Ishikawa (cell line): ENCODE measurements at regions not wholly inside any gene's neighbourhood (a gene's known extent, or its start where the extent isn't known, plus 50 kb on each side); places are given as distances from the start of the nearest gene placed in this dataset.

Experiments
- CEBPB ChIP-seq: IDR thresholded peaks from 2 replicates; pipeline ENCODE4 v1.6.1; 2012
- CREB1 ChIP-seq: IDR thresholded peaks from 2 replicates; pipeline ENCODE4 v1.6.1; 2012; ENCODE audit warnings: low read depth
- EGR1 ChIP-seq: IDR thresholded peaks from 2 replicates; pipeline ENCODE4 v1.6.1; 2012
- EP300 ChIP-seq: IDR thresholded peaks from 2 replicates; pipeline ENCODE4 v1.6.1; 2012; ENCODE audit warnings: borderline replicate concordance
- FOXM1 ChIP-seq: IDR thresholded peaks from 2 replicates; pipeline ENCODE4 v1.6.1; 2012; ENCODE audit warnings: low read depth, borderline replicate concordance
- NFIC ChIP-seq: IDR thresholded peaks from 2 replicates; pipeline ENCODE4 v1.6.1; 2012
- RAD21 ChIP-seq: IDR thresholded peaks from 2 replicates; pipeline ENCODE4 v1.6.1; 2012; ENCODE audit warnings: low read depth
- TAF1 ChIP-seq: IDR thresholded peaks from 2 replicates; pipeline ENCODE4 v1.6.1; 2012; ENCODE audit warnings: low read depth, mild to moderate bottlenecking
- TCF12 ChIP-seq: IDR thresholded peaks from 2 replicates; pipeline ENCODE4 v1.6.1; 2012; ENCODE audit warnings: low read depth
- TEAD4 ChIP-seq: IDR thresholded peaks from 2 replicates; pipeline ENCODE4 v1.6.1; 2012
- YY1 ChIP-seq: IDR thresholded peaks from 2 replicates; pipeline ENCODE4 v1.6.1; 2012; ENCODE audit warnings: low read depth
- ZBTB7A ChIP-seq: IDR thresholded peaks from 2 replicates; pipeline ENCODE4 v1.6.1; 2012; ENCODE audit warnings: low read depth
- TF ChIP-seq, protein P1 (sequence below): IDR thresholded peaks from 2 replicates; pipeline ENCODE4 v1.6.1; 2012
- TF ChIP-seq, protein P2 (sequence below): IDR thresholded peaks from 2 replicates; pipeline ENCODE4 v1.6.1; 2012; ENCODE audit warnings: low read depth, mild to moderate bottlenecking
- TF ChIP-seq, protein P3 (sequence below): IDR thresholded peaks from 2 replicates; pipeline ENCODE4 v1.6.1; 2012

DNA sequence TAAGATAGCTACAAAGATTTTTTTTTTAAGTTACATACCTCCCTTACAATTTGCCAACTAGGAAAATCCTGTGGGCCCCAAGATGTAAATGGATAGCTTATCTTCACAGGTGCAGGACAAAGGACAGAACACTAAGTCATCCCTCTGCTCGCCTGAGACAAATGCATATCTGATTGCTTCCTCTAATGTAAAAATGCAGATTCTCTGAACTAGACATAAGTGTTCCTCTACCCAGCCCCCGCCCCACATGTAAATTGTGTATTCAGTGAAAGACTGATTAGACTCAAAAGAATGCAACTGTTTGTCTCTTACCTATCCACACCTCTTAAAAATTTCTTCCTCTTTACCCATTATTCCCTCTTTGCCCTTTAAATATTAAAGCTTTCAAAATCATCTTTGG, 96.5 kb downstream of the CYP26B1 start:
- no peak for TF ChIP-seq EP300
- no peak for TF ChIP-seq CEBPB
- no peak for TF ChIP-seq TAF1
- TF ChIP-seq RAD21 = no peak
- no peak for TF ChIP-seq EGR1
- no peak for TF ChIP-seq NFIC
- TF ChIP-seq, protein P1, sequence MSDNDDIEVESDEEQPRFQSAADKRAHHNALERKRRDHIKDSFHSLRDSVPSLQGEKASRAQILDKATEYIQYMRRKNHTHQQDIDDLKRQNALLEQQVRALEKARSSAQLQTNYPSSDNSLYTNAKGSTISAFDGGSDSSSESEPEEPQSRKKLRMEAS = no peak
- TF ChIP-seq, protein P2, sequence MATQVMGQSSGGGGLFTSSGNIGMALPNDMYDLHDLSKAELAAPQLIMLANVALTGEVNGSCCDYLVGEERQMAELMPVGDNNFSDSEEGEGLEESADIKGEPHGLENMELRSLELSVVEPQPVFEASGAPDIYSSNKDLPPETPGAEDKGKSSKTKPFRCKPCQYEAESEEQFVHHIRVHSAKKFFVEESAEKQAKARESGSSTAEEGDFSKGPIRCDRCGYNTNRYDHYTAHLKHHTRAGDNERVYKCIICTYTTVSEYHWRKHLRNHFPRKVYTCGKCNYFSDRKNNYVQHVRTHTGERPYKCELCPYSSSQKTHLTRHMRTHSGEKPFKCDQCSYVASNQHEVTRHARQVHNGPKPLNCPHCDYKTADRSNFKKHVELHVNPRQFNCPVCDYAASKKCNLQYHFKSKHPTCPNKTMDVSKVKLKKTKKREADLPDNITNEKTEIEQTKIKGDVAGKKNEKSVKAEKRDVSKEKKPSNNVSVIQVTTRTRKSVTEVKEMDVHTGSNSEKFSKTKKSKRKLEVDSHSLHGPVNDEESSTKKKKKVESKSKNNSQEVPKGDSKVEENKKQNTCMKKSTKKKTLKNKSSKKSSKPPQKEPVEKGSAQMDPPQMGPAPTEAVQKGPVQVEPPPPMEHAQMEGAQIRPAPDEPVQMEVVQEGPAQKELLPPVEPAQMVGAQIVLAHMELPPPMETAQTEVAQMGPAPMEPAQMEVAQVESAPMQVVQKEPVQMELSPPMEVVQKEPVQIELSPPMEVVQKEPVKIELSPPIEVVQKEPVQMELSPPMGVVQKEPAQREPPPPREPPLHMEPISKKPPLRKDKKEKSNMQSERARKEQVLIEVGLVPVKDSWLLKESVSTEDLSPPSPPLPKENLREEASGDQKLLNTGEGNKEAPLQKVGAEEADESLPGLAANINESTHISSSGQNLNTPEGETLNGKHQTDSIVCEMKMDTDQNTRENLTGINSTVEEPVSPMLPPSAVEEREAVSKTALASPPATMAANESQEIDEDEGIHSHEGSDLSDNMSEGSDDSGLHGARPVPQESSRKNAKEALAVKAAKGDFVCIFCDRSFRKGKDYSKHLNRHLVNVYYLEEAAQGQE = no peak
- no peak for TF ChIP-seq CREB1
- no peak for TF ChIP-seq ZBTB7A
- no peak for TF ChIP-seq YY1
- TF ChIP-seq, protein P3, sequence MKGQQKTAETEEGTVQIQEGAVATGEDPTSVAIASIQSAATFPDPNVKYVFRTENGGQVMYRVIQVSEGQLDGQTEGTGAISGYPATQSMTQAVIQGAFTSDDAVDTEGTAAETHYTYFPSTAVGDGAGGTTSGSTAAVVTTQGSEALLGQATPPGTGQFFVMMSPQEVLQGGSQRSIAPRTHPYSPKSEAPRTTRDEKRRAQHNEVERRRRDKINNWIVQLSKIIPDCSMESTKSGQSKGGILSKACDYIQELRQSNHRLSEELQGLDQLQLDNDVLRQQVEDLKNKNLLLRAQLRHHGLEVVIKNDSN = no peak
- TF ChIP-seq TEAD4 = no peak
- no peak for TF ChIP-seq TCF12
- no peak for TF ChIP-seq FOXM1

DNA sequence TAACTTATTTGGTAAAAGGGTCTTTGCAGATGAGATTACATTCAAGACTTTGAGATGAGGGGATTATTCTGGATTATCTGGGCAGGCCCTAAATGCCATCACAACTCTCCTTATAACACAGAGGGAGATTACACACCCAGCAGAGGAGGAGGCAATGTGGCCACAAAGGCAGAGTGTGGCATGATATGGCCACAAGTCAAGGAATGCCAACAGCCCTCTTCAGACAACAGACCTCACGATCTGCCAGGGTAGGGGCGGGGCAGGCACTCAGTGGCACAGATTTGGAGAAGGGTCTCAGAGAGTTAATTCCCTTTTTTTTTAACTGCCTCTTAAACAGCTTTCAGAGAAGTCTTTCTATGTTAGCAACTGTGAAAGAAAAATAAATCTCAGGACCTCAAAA, 96.9 kb downstream of the CYP26B1 start:
- TF ChIP-seq EGR1 (no peak), NFIC (no peak), CREB1 (no peak), TCF12 (no peak), CEBPB (no peak), YY1 (no peak), EP300 (no peak), TEAD4 (no peak), FOXM1 (no peak)
- TF ChIP-seq, protein P1 = no peak
- TF ChIP-seq, protein P3 = no peak

DNA sequence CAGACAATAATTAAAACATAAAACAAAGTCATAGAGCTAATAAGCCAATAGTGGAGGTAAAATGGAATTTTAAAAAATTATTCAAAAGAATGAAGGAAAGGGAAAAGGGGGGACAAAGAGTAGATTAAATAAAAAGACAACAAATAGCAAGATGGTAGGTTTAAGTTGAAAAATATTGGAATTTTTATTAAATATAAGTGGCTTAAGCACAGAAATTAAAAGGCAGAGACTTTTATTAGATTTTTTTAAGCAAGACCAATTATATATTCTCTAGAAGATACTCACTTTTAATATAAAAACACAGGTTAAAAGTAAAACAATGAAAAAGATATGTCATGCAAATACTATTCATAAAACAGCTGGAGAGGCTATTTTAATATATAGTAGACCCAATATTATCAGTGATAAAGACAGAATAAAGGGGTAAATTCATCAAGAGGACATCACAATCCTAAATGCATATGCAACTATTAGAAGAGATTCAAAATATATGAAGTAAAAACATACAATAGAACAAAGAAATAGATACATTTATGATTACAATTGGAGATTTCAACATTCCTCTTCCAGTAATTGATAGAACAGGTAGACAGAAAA, 98.7 kb downstream of the CYP26B1 start:
- TF ChIP-seq TEAD4 (no peak), EGR1 (no peak), TAF1 (no peak), TCF12 (no peak), ZBTB7A (no peak)
- TF ChIP-seq, protein P3 = no peak
- TF ChIP-seq, protein P1 = no peak

DNA sequence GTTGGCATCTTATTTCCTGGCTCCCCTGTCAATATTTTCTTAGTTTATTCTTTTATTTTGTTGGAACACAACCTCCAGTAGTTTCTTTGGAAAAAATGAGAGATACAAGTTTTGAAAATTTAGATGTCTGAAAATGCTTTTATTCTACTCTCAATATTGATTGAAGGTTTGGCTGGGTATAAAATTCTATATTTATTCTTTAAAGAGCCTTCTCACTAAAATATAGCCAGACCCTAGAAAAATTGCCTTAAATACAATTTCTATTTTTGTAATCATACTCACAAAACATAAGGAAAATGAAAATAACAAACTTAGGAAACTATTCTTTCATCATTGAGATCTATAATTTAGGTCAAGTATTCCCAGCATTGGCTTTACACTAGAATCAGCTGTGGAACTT, 103.7 kb downstream of the CYP26B1 start:
- TF ChIP-seq YY1 = no peak
- TF ChIP-seq, protein P3 = no peak
- no peak for TF ChIP-seq RAD21
- no peak for TF ChIP-seq TAF1
- no peak for TF ChIP-seq ZBTB7A

DNA sequence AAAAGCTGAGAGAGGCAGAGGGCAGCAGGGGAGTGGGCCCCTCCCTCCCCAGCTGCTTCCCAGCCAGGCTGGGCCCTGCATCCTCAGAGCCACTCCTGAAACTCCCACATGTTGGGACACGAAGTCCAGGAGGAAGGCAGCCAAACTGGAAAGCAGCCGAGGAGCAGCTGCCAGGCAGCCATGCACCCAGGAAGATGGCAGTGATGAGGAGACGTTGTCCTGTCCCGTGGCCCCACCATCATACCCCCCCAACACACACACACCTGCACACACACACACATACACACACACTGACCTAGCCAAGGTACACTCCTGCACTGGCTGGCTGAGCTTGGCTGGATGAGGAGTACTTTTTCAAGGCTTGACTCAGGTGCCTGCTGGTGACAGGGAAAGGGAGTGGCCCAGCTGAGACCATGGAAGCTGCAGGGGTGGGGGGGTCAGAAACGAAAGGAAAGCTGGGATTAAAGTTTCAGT, 106.0 kb downstream of the CYP26B1 start:
- TF ChIP-seq FOXM1 (no peak), NFIC (no peak), ZBTB7A (no peak), CEBPB (no peak), TAF1 (no peak), YY1 (no peak), TCF12 (no peak), EP300 (no peak), RAD21 (no peak), CREB1 (no peak), TEAD4 (no peak), EGR1 (no peak)
- TF ChIP-seq, protein P2 = no peak
- TF ChIP-seq, protein P1 = no peak
- TF ChIP-seq, protein P3 = no peak
